Effector CD4-positive, alpha-beta T cell (primary cell): ENCODE measurements at regions not wholly inside any gene's neighbourhood (a gene's known extent, or its start where the extent isn't known, plus 50 kb on each side); places are given as distances from the start of the nearest gene placed in this dataset.

ENCODE experiments used
- DNase-seq: peaks from one replicate; pipeline ENCODE4 v3.0.0-alpha.2; 2020

DNA sequence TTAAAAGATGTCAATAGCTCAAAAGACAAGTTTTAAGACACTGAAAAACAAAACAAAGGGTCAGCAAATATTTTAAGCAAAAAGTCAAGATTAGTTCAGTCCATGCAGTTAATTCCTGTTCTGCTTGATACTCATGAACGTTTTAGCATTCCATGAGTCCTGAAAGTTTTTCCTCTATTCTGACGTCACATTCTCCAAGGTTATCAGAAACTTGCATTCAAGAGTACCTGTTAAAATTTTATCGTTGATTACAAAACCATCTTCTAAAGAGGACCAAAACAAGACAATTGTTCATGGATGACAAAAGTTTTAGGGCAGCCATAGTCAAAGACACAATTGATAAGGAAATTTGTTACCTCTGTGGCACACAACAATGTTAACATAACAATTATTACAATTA, 52.5 kb upstream of the VOPP1 start:
- DNase-seq, result no peak

DNA sequence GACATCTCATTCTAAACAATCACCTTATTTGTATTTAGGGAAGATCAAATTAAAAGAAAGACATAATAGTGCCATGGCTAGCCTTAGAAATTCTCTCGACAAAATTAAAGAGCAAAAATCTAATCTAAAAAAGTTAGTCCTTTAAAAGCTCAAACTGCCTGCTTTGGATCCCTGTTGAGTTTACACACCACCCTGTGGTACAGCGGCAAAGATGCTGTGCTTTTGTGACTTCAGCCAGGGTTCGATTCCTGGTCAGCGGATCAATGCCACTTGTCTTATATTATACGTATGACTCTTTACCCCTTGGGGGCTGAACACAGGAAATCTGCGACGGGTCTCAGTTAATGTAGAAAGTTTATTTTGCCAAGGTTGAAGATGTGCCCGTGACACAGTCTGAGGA, 51.3 kb upstream of the VOPP1 start:
- no peak for DNase-seq

DNA sequence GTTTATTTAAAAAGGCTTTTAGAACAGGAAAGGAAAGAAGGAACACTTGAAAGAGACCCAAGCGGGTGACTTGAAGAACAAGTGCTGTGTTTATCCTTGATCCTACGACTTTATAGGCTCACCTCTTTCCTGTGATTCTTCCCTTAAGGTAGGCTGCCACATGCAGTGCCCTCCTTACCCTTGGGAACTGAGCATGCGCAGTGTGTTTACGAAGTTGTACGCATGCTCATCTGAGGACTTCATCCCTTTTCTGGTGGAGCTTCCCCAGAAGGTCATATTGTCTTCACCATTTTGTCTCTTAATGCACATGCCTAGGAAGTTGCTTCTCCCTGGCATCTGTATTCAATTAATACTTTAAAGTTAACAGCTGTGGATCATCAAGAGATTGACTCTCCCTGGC, 49.9 kb upstream of the VOPP1 start:
- no peak for DNase-seq
